ENCODE measurements at regions not wholly inside any gene's neighbourhood (a gene's known extent, or its start where the extent isn't known, plus 50 kb on each side); places are given as distances from the start of the nearest gene placed in this dataset.

GRCh38 chr5:156272139-156272538 lies 54.8 kb upstream of the SGCD start:
- H3K79me1 ChIP-seq (ENCODE audit: low read depth, low read length) = no peaks in the 10 kb centered on the region
- H3K27me3 ChIP-seq (replicated peaks in 1 of 4; ENCODE audit: control insufficient read depth in 3 of 4, extremely low read depth in 1 of 4, insufficient read depth in 3 of 4, low read length in 3 of 4) = no peaks in the 10 kb centered on the region
- TF ChIP-seq SP1 (IDR thresholded peaks at IDR 0.05; ENCODE audit: low read depth, low read length) = no peak
- no peak for TF ChIP-seq JUND (IDR thresholded peaks at IDR 0.05; ENCODE audit: low read length)
- TF ChIP-seq TEAD4 (IDR thresholded peaks at IDR 0.05; ENCODE audit: low read depth, low read length) = no peak
- no peak for TF ChIP-seq TBP (IDR thresholded peaks at IDR 0.05; ENCODE audit: low read depth, low read length)
- no peak for TF ChIP-seq TAF1 (IDR thresholded peaks at IDR 0.05; ENCODE audit: low read depth, low read length)
- no peak for TF ChIP-seq BCL11A (IDR thresholded peaks at IDR 0.05; ENCODE audit: low read depth in 2 of 2, low read length in 2 of 2)
- TF ChIP-seq SP4 (IDR thresholded peaks at IDR 0.05; ENCODE audit: low read length) = no peak
- TF ChIP-seq KDM1A (IDR thresholded peaks at IDR 0.05; ENCODE audit: borderline replicate concordance, low read length) = no peak
- TF ChIP-seq TCF12 (IDR thresholded peaks at IDR 0.05; ENCODE audit: low read depth, low read length) = no peak
- no peaks in the 10 kb centered on the region; a peak in 1 of 7 replicates for H3K4me1 ChIP-seq (replicated peaks in 1 of 4; ENCODE audit: control insufficient read depth in 3 of 4, insufficient read depth in 4 of 4, low read length in 3 of 4)
- ChIA-PET POLR2A (ENCODE audit: partially characterized antibody) (no interaction called here), CTCF (ENCODE audit: partially characterized antibody) (no interaction called here)
- no peak overlapping the region for H3K9ac ChIP-seq (replicated peaks in 1 of 4; ENCODE audit: extremely low read depth in 1 of 4, low read depth in 3 of 4, low read length in 3 of 4)
- no peak overlapping the region for H4K91ac ChIP-seq (replicated peaks; ENCODE audit: insufficient read length, low read length)
- H3K14ac ChIP-seq (ENCODE audit: insufficient read length) = no peak overlapping the region
- H2AK5ac ChIP-seq (ENCODE audit: low read depth, low read length) = no peak overlapping the region
- H2BK15ac ChIP-seq (ENCODE audit: low read length) = no peak overlapping the region
- H3K4me2 ChIP-seq (ENCODE audit: insufficient read depth in 1 of 2, low read depth in 2 of 2, low read length in 2 of 2) = no peak overlapping the region
- no peak overlapping the region for H2BK120ac ChIP-seq (replicated peaks; ENCODE audit: low read depth, low read length)
- no peaks in the 10 kb centered on the region for H4K20me1 ChIP-seq (replicated peaks in 1 of 2; ENCODE audit: control insufficient read depth in 1 of 2, insufficient read depth in 2 of 2, low read length in 2 of 2)
- no peak overlapping the region for H2BK12ac ChIP-seq (ENCODE audit: low read depth, low read length)
- no peak overlapping the region for H3K4ac ChIP-seq (replicated peaks; ENCODE audit: insufficient read length, low read depth, low read length)
- no peak overlapping the region for H4K5ac ChIP-seq (ENCODE audit: insufficient read length, low read depth, low read length)
- H3K18ac ChIP-seq (ENCODE audit: extremely low read depth, low read length) = no peak overlapping the region
- no peaks in the 10 kb centered on the region for H3K79me2 ChIP-seq (ENCODE audit: control insufficient read depth in 1 of 2, insufficient read depth in 2 of 2, low read length in 2 of 2)
- no peaks in the 10 kb centered on the region for H3K23me2 ChIP-seq (ENCODE audit: low read depth, low read length)
- H3K4me3 ChIP-seq (ENCODE audit: extremely low read depth in 1 of 4, insufficient read depth in 2 of 4, low read depth in 3 of 4, low read length in 4 of 4) = no peak overlapping the region
- no peak overlapping the region for H4K8ac ChIP-seq (ENCODE audit: extremely low read depth, insufficient read depth, low read length)
- H2AFZ ChIP-seq (ENCODE audit: low read length) = no peak overlapping the region
- WGBS, 2 experiments (ENCODE audit: extremely low coverage in 1 of 2, insufficient coverage in 1 of 2, insufficient read length in 1 of 2, insufficient replicate concordance in 2 of 2, low coverage in 1 of 2, low lambda C conversion rate in 2 of 2, missing lambda C conversion rate in 1 of 2) = 83% methylated on average over 3 of the region's 3 CpGs; no CpG with 5 or more reads in 1 of the 2 experiments
- no peak overlapping the region for H3K23ac ChIP-seq (ENCODE audit: insufficient read length)
- no peaks in the 10 kb centered on the region for H3K36me3 ChIP-seq (ENCODE audit: control insufficient read depth in 2 of 4, insufficient read depth in 4 of 4, low read length in 3 of 4)
- no peak for DNase-seq (ENCODE audit: low read depth in 1 of 2, low spot score in 2 of 2)
- H3K56ac ChIP-seq (replicated peaks; ENCODE audit: insufficient read length, low read depth, low read length) = no peak overlapping the region
- H2BK20ac ChIP-seq (ENCODE audit: low read length) = no peak overlapping the region
- no peak for FAIRE-seq
- no peak overlapping the region for H2BK5ac ChIP-seq (ENCODE audit: low read depth, low read length)
- H3K27ac ChIP-seq (ENCODE audit: low read depth, low read length) = no peak overlapping the region
- no peaks in the 10 kb centered on the region for H3K9me3 ChIP-seq (ENCODE audit: insufficient read depth in 2 of 2, low read depth in 1 of 2, low read length in 1 of 2)

All from H1 (cell line).